Naive thymus-derived CD4-positive, alpha-beta T cell (primary cell): ENCODE measurements at regions not wholly inside any gene's neighbourhood (a gene's known extent, or its start where the extent isn't known, plus 50 kb on each side); places are given as distances from the start of the nearest gene placed in this dataset.
A peak's percentile ranks its signal among the peaks of the same experiment; 100 is the strongest.
"Not testable (repeated sequence)": the region's sequence is repeated elsewhere in the genome, so short reads cannot be mapped to it uniquely, and the experiment has no call there.

Experiments
- ATAC-seq: fragments of 150-1000 bp; cut with Tn5 transposase; 2 replicates; pipeline ENCODE4 v1.10.0; 2021; ENCODE audit warnings: mild to moderate bottlenecking, moderate library complexity
- CTCF ChIA-PET: fragments of 350-600 bp; sonication (Branson Sonifier 250); formaldehyde crosslinking; loops from one replicate; lab custom pipeline; 2021; ENCODE audit warnings: antibody characterized with exemption; lab: Charles Lee
- POLR2A ChIA-PET: fragments of 350-600 bp; sonication (Branson Sonifier 250); formaldehyde crosslinking; loops from one replicate; lab custom pipeline; 2021; ENCODE audit warnings: antibody characterized with exemption, inconsistent platforms; lab: Charles Lee
- DNase-seq, 9 donors: peaks; one replicate each; pipeline versions ENCODE4 v3.0.0 to v3.0.0-alpha.2; 2020 to 2022; ENCODE audit warnings: mixed read lengths in 1 of 9
- H3K27ac ChIP-seq: one replicate; pipeline ENCODE4 v1.7.0; 2013; ENCODE audit warnings: mild to moderate bottlenecking, low read depth, low read length, moderate library complexity
- H3K27me3 ChIP-seq, 2 donors: one replicate each; pipeline ENCODE4 v1.7.0; 2013; ENCODE audit warnings: low read length in 2 of 2, mild to moderate bottlenecking in 2 of 2, moderate library complexity in 2 of 2; ENCODE audit not compliant: control insufficient read depth in 2 of 2, insufficient read depth in 2 of 2
- H3K36me3 ChIP-seq, 3 experiments: 1 replicate in 2 of 3; 2 replicates in 1 of 3; pipeline ENCODE4 v1.7.0; 2013; ENCODE audit warnings: low read length in 3 of 3, mild to moderate bottlenecking in 3 of 3, moderate library complexity in 1 of 3; ENCODE audit not compliant: insufficient read depth in 3 of 3, control insufficient read depth in 2 of 3
- H3K4me1 ChIP-seq, 2 donors: one replicate each; pipeline ENCODE4 v1.7.0; 2013; ENCODE audit warnings: low read length in 2 of 2, mild to moderate bottlenecking in 2 of 2, moderate library complexity in 1 of 2; ENCODE audit not compliant: control insufficient read depth in 2 of 2, insufficient read depth in 2 of 2
- H3K4me3 ChIP-seq: 2 replicates; pipeline ENCODE4 v1.7.0; 2013; ENCODE audit warnings: mild to moderate bottlenecking, low read length
- H3K9me3 ChIP-seq, 3 experiments: 1 replicate in 2 of 3; 2 replicates in 1 of 3; pipeline ENCODE4 v1.7.0; 2013; ENCODE audit warnings: low read length in 3 of 3; ENCODE audit not compliant: control insufficient read depth in 2 of 3
- H3K27ac Mint-ChIP-seq, 9 donors: one replicate each; pipeline ENCODE4 v1.8.0; 2020 to 2022; ENCODE audit warnings: mixed read lengths in 9 of 9, mild to moderate bottlenecking in 8 of 9, moderate library complexity in 5 of 9, inconsistent platforms in 2 of 9
- H3K27me3 Mint-ChIP-seq, 5 donors: one replicate each; pipeline ENCODE4 v1.8.0; 2021 to 2022; ENCODE audit warnings: mixed read lengths in 5 of 5, mild to moderate bottlenecking in 1 of 5
- H3K36me3 Mint-ChIP-seq, 5 donors: one replicate each; pipeline ENCODE4 v1.8.0; 2020 to 2022; ENCODE audit warnings: mixed read lengths in 5 of 5, mild to moderate bottlenecking in 3 of 5, inconsistent platforms in 1 of 5
- H3K4me1 Mint-ChIP-seq, 7 donors: one replicate each; pipeline ENCODE4 v1.8.0; 2020 to 2022; ENCODE audit warnings: mixed read lengths in 7 of 7, mild to moderate bottlenecking in 3 of 7, inconsistent platforms in 1 of 7
- H3K4me3 Mint-ChIP-seq, 10 donors: one replicate each; pipeline ENCODE4 v1.8.0; 2020 to 2022; ENCODE audit warnings: mild to moderate bottlenecking in 10 of 10, mixed read lengths in 10 of 10, moderate library complexity in 6 of 10, inconsistent platforms in 2 of 10
- H3K9me3 Mint-ChIP-seq, 11 donors: one replicate each; pipeline ENCODE4 v1.8.0; 2020 to 2022; ENCODE audit warnings: mixed read lengths in 11 of 11, mild to moderate bottlenecking in 4 of 11, inconsistent platforms in 1 of 11, moderate library complexity in 1 of 11
- intact Hi-C, 2 donors: fragments of 100-400 bp; cut with micrococcal nuclease; formaldehyde crosslinking; loops; one replicate each; pipeline ENCODE4 v1.15.1; 2023

GRCh38 chrX:41022566-41022965, 62.7 kb upstream of the USP9X start:
- Mint-ChIP-seq H3K9me3 (peaks cover 0 to 10% (median 0%) of the 10 kb centered on the region in 11 donors), H3K27ac (no peak overlapping the region), H3K4me1 (no peaks in the 10 kb centered on the region), H3K4me3 (no peak overlapping the region), H3K36me3 (no peaks in the 10 kb centered on the region), H3K27me3 (peaks cover 0 to 1% (median 0%) of the 10 kb centered on the region in 5 donors)
- intact Hi-C loops = no loop called here
- H3K9me3 ChIP-seq = no peaks in the 10 kb centered on the region
- DNase-seq (no peak), ATAC-seq (no peak)
- no peaks in the 10 kb centered on the region for H3K4me1 ChIP-seq
- no peak overlapping the region for H3K4me3 ChIP-seq
- no peaks in the 10 kb centered on the region for H3K36me3 ChIP-seq
- POLR2A ChIA-PET = no interaction called here
- CTCF ChIA-PET = no interaction called here
- H3K27me3 ChIP-seq = no peaks in the 10 kb centered on the region
- no peak overlapping the region for H3K27ac ChIP-seq

DNA sequence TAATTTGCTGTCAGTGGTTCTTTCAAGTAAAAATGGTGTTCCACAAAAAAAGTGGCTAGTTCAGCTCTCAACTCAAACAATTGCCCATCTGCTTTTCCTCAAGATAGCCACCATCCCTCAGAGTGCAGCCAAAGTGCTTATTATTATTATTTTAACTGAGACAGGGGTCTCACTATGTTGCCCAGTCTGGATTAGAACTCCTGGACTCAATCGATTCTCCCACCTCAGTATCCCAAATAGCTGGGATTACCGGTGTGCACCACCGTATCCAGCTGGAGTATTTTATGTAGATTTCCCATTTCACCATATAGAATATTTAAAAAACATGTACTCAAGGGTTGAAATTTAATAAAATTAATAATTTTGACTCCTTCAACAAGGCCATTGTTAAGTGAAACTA, 62.1 kb upstream of the USP9X start:
- ATAC-seq (no peak), DNase-seq (no peak)
- CTCF ChIA-PET = interaction anchor here (0.6 kb wide), 1 partner anchor 147 kb away, joined by 3 read pairs; no protein-coding TSS in a partner anchor
- H3K27me3 Mint-ChIP-seq = peaks cover 0 to 1% (median 0%) of the 10 kb centered on the region in 5 donors
- peaks cover 0 to 10% (median 0%) of the 10 kb centered on the region in 11 donors for H3K9me3 Mint-ChIP-seq
- no peak overlapping the region for H3K4me3 ChIP-seq
- no peaks in the 10 kb centered on the region for H3K36me3 Mint-ChIP-seq
- POLR2A ChIA-PET = no interaction called here
- no peaks in the 10 kb centered on the region for H3K36me3 ChIP-seq
- no peaks in the 10 kb centered on the region for H3K27me3 ChIP-seq
- no peak overlapping the region for H3K27ac Mint-ChIP-seq
- H3K4me1 ChIP-seq = no peaks in the 10 kb centered on the region
- no peaks in the 10 kb centered on the region for H3K9me3 ChIP-seq
- no peak overlapping the region for H3K27ac ChIP-seq
- no peaks in the 10 kb centered on the region for H3K4me1 Mint-ChIP-seq
- intact Hi-C loops = no loop called here
- no peak overlapping the region for H3K4me3 Mint-ChIP-seq

DNA sequence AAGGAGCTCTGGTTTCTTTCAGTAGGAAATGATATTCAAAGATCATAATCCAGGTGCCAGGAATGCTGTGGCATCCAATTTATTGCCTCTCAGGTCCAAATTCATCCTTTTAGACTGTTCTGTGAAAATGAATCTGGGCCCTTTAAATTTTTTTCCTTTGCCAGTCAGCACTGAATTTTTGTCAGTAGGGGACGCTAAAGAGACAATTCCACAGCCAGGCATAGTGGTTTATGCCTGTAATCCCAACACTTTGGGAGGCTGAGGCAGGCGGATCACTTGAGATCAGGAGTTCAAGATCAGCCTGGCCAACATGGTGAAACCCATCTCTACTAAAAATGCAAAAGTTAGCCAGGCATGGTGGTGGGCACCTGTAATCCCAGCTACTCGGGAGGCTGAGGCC, 60.9 kb upstream of the USP9X start:
- H3K9me3 ChIP-seq, DNase-seq, H3K9me3 Mint-ChIP-seq, H3K27ac ChIP-seq, POLR2A ChIA-PET, H3K27me3 ChIP-seq, H3K4me3 ChIP-seq, CTCF ChIA-PET, H3K36me3 ChIP-seq, H3K4me3 Mint-ChIP-seq, H3K27me3 Mint-ChIP-seq, H3K4me1 ChIP-seq, H3K27ac Mint-ChIP-seq, ATAC-seq, intact Hi-C loops, H3K36me3 Mint-ChIP-seq, H3K4me1 Mint-ChIP-seq: not testable (repeated sequence)

- ChIA-PET POLR2A (no interaction called here), CTCF (no interaction called here)
- intact Hi-C loops = no loop called here
- no peaks in the 10 kb centered on the region for H3K4me1 ChIP-seq
- ATAC-seq (no peak), DNase-seq (no peak)
- Mint-ChIP-seq H3K4me1 (no peaks in the 10 kb centered on the region), H3K27me3 (peaks cover 0 to 1% (median 0%) of the 10 kb centered on the region in 5 donors), H3K36me3 (no peaks in the 10 kb centered on the region), H3K4me3 (no peak overlapping the region), H3K9me3 (peaks cover 0 to 10% (median 0%) of the 10 kb centered on the region in 11 donors), H3K27ac (no peak overlapping the region)
- H3K36me3 ChIP-seq = no peaks in the 10 kb centered on the region
- no peak overlapping the region for H3K27ac ChIP-seq
- no peaks in the 10 kb centered on the region for H3K27me3 ChIP-seq
- H3K9me3 ChIP-seq = no peaks in the 10 kb centered on the region
- H3K4me3 ChIP-seq = no peak overlapping the region
Observed at GRCh38 chrX:41024755-41025154, 60.5 kb upstream of the USP9X start.

DNA sequence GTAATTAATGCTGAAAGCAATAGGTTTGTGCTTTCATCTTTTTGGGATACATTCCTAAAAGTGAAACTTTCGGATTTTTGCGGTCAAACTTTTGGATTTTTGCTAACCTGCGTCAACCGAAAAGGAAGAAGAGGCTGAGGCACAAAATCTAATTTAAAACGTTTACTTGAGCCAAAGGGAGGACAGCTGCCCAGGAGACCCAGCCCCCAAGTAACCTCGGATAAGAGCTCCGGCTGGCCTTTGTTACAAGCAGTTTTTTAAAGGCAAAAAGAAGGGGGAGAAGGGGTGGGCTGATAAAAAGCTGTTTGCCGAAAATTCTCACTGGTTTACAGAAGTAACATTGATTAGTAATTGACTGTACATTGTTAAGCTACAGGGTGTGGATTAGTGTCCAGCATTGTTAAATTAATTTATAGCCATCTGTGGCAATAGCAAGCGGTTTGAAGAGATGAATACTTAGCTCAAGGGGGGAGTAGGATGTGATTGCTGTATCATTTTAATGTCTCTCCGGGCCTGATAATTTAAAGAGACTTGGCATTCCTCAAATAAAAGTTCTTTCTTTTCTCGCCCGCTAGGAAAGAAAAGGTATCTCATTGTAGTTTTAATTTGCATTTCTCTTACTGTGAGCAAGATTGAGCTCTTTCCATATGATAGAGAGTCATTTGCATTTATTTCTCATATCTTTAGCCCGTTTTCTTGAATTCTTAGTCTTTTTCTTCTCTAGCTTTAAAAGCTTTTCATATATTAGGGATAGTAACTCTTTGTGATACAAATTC, 59.1 kb upstream of the USP9X start:
- Histone ChIP-seq H3K27ac (no peak overlapping the region), H3K27me3 (no peaks in the 10 kb centered on the region), H3K36me3 (no peaks in the 10 kb centered on the region), H3K4me1 (no peaks in the 10 kb centered on the region), H3K4me3 (no peak overlapping the region), H3K9me3 (no peaks in the 10 kb centered on the region)
- Mint-ChIP-seq H3K36me3 (no peaks in the 10 kb centered on the region), H3K27ac (peak overlapping the region in 1 of 9 donors; percentile 37), H3K4me3 (no peak overlapping the region), H3K27me3 (peaks cover 0 to 1% (median 0%) of the 10 kb centered on the region in 5 donors), H3K9me3 (peaks cover 0 to 10% (median 0%) of the 10 kb centered on the region in 11 donors), H3K4me1 (no peaks in the 10 kb centered on the region)
- intact Hi-C loops = no loop called here
- DNase-seq (no peak), ATAC-seq (no peak)
- POLR2A ChIA-PET = no interaction called here
- CTCF ChIA-PET = no interaction called here

DNA sequence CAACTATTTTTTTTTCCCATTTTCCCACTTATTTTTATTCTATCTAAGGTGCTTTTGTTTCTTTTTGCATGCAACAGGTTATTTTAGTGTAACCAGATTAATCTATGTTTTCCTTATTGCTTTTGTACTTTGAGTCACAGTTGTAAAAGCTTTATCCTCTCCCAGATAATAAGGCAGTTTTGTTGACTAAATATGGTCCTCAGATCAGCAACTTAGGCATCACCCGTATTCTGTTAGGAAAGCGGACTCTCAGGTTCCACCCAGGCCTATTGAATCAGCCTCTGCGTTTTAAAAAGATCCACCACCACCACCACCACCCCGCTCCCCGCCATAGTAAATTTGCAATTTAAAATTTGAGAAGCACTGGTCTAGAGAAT, 58.6 kb upstream of the USP9X start:
- no peak for DNase-seq
- no peaks in the 10 kb centered on the region for H3K36me3 Mint-ChIP-seq
- no peaks in the 10 kb centered on the region for H3K4me1 ChIP-seq
- intact Hi-C loops = no loop called here
- H3K9me3 ChIP-seq = no peaks in the 10 kb centered on the region
- no peaks in the 10 kb centered on the region for H3K4me1 Mint-ChIP-seq
- H3K4me3 Mint-ChIP-seq = no peak overlapping the region
- CTCF ChIA-PET = no interaction called here
- ATAC-seq = no peak
- no peaks in the 10 kb centered on the region for H3K27me3 ChIP-seq
- no peak overlapping the region for H3K4me3 ChIP-seq
- H3K9me3 Mint-ChIP-seq = peaks cover 0 to 10% (median 0%) of the 10 kb centered on the region in 11 donors
- H3K36me3 ChIP-seq = no peaks in the 10 kb centered on the region
- no peak overlapping the region for H3K27ac Mint-ChIP-seq
- peaks cover 0 to 1% (median 0%) of the 10 kb centered on the region in 5 donors for H3K27me3 Mint-ChIP-seq
- POLR2A ChIA-PET = no interaction called here
- no peak overlapping the region for H3K27ac ChIP-seq

DNA sequence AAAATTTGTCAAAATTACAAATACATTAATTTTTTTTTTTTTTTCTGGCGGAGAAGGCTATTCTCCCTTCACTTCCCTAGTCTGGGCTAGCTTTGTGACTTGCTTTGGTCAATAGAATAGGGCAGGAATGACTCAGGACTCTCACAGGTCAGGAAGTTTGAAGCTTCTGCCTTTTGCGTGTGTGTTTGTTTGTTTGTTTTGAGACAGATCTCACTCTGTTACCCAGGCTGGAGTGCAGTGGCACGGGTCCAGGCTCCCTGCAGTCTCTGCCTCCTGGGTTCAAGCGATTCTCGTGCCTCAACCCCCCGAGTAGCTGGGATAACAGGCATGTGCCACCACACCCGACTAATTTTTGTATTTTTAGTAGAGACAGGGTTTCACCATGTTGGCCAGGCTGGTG, 55.9 kb upstream of the USP9X start:
- H3K27me3 ChIP-seq = no peaks in the 10 kb centered on the region
- ChIA-PET CTCF (no interaction called here), POLR2A (no interaction called here)
- DNase-seq (no peak), ATAC-seq (no peak)
- peaks cover 0 to 1% (median 0%) of the 10 kb centered on the region in 5 donors for H3K27me3 Mint-ChIP-seq
- H3K36me3 Mint-ChIP-seq = no peaks in the 10 kb centered on the region
- H3K4me3 Mint-ChIP-seq = no peak overlapping the region
- intact Hi-C loops = no loop called here
- peaks cover 0 to 4% (median 0%) of the 10 kb centered on the region in 11 donors for H3K9me3 Mint-ChIP-seq
- no peaks in the 10 kb centered on the region for H3K4me1 Mint-ChIP-seq
- H3K27ac Mint-ChIP-seq = no peak overlapping the region
- no peak overlapping the region for H3K27ac ChIP-seq
- H3K4me3 ChIP-seq = no peak overlapping the region
- H3K9me3 ChIP-seq = no peaks in the 10 kb centered on the region
- H3K36me3 ChIP-seq = no peaks in the 10 kb centered on the region
- H3K4me1 ChIP-seq = no peaks in the 10 kb centered on the region
